ENCODE measurements at regions not wholly inside any gene's neighbourhood (a gene's known extent, or its start where the extent isn't known, plus 50 kb on each side); places are given as distances from the start of the nearest gene placed in this dataset.

- Histone ChIP-seq H3K4me1 (ENCODE audit: low read depth) (peaks cover 5% of the 10 kb centered on the region), H3K36me3 (ENCODE audit: low read depth) (no peaks in the 10 kb centered on the region), H3K9me3 (no peaks in the 10 kb centered on the region), H3K4me3 (no peak overlapping the region)
- ATAC-seq, result peak; percentile 31
- TF ChIP-seq CTCF (IDR thresholded peaks at IDR 0.05), result no peak
- intact Hi-C loops (cut with DNase I, micrococcal nuclease), result no loop called here
- no peak for DNase-seq
Observed at GRCh38 chr21:41605178-41605933, 97.4 kb upstream of the TMPRSS2 start.

GRCh38 chr21:41604583-41605041 lies 96.7 kb upstream of the TMPRSS2 start:
- ATAC-seq (no peak), DNase-seq (no peak)
- no peaks in the 10 kb centered on the region for H3K9me3 ChIP-seq
- peaks cover 5% of the 10 kb centered on the region for H3K4me1 ChIP-seq (ENCODE audit: low read depth)
- no peak overlapping the region for H3K4me3 ChIP-seq
- H3K36me3 ChIP-seq (ENCODE audit: low read depth), result no peaks in the 10 kb centered on the region
- intact Hi-C loops (cut with DNase I, micrococcal nuclease), result no loop called here
- TF ChIP-seq CTCF (IDR thresholded peaks at IDR 0.05), result no peak

GRCh38 chr21:41603476-41603875 lies 95.5 kb upstream of the TMPRSS2 start:
- Histone ChIP-seq H3K4me1 (ENCODE audit: low read depth) (peaks cover 5% of the 10 kb centered on the region), H3K4me3 (no peak overlapping the region), H3K9me3 (no peaks in the 10 kb centered on the region), H3K36me3 (ENCODE audit: low read depth) (no peaks in the 10 kb centered on the region)
- DNase-seq (no peak), ATAC-seq (no peak)
- no peak for TF ChIP-seq CTCF (IDR thresholded peaks at IDR 0.05)
- intact Hi-C loops (cut with DNase I, micrococcal nuclease), result no loop called here

GRCh38 chr21:41602531-41602930 lies 94.6 kb upstream of the TMPRSS2 start:
- H3K9me3 ChIP-seq, result no peaks in the 10 kb centered on the region
- ATAC-seq (no peak), DNase-seq (no peak)
- H3K4me3 ChIP-seq, result no peak overlapping the region
- H3K4me1 ChIP-seq (ENCODE audit: low read depth), result peaks cover 5% of the 10 kb centered on the region
- no peak for TF ChIP-seq CTCF (IDR thresholded peaks at IDR 0.05)
- no peaks in the 10 kb centered on the region for H3K36me3 ChIP-seq (ENCODE audit: low read depth)
- intact Hi-C loops (cut with DNase I, micrococcal nuclease), result no loop called here

- DNase-seq, result no peak
- no peak for TF ChIP-seq CTCF (IDR thresholded peaks at IDR 0.05)
- Histone ChIP-seq H3K4me1 (ENCODE audit: low read depth) (peaks cover 5% of the 10 kb centered on the region), H3K4me3 (no peak overlapping the region), H3K36me3 (ENCODE audit: low read depth) (no peaks in the 10 kb centered on the region), H3K9me3 (no peaks in the 10 kb centered on the region)
- ATAC-seq, result peak; percentile 34
- intact Hi-C loops (cut with DNase I, micrococcal nuclease), result no loop called here
Observed at GRCh38 chr21:41601573-41602368, 93.8 kb upstream of the TMPRSS2 start.
